GM23338 (cell line): ENCODE measurements at regions not wholly inside any gene's neighbourhood (a gene's known extent, or its start where the extent isn't known, plus 50 kb on each side); places are given as distances from the start of the nearest gene placed in this dataset.

Experiments
- CREB1 ChIP-seq: fragments of 250-450 bp; sonication (Bioruptor Pico); IDR thresholded peaks from 2 replicates; pipeline ENCODE4 v1.5.0; 2020; ENCODE audit warnings: low read depth, mild to moderate bottlenecking, moderate library complexity
- CTCF ChIP-seq, 2 experiments: fragments of 200-600 bp in 1 of 2; sonication (generic) in 1 of 2; conservative IDR thresholded peaks; 2 replicates each; pipeline versions ENCODE4 v1.5.1 to v1.6.1; 2016 to 2017; ENCODE audit warnings: antibody characterized with exemption in 2 of 2, low read depth in 2 of 2, mild to moderate bottlenecking in 2 of 2, moderate library complexity in 1 of 2
- EZH2 ChIP-seq: fragments of 200-600 bp; sonication (generic); IDR thresholded peaks from one replicate; pipeline ENCODE4 v1.8.0; 2017; ENCODE audit warnings: antibody characterized with exemption, mild to moderate bottlenecking, low read depth; ENCODE audit not compliant: unreplicated experiment
- JUNB ChIP-seq: IDR thresholded peaks from one replicate; pipeline ENCODE4 v1.6.1; 2016; ENCODE audit warnings: antibody characterized with exemption; ENCODE audit not compliant: unreplicated experiment
- NANOG ChIP-seq: IDR thresholded peaks from 2 replicates; pipeline ENCODE4 v1.6.1; 2016; ENCODE audit warnings: antibody characterized with exemption, borderline replicate concordance
- POLR2AphosphoS5 ChIP-seq: IDR thresholded peaks from 2 replicates; pipeline ENCODE4 v1.6.1; 2016; ENCODE audit warnings: antibody characterized with exemption, low read depth
- REST ChIP-seq: IDR thresholded peaks from one replicate; pipeline ENCODE4 v1.6.1; 2018; ENCODE audit warnings: antibody characterized with exemption; ENCODE audit not compliant: unreplicated experiment

DNA sequence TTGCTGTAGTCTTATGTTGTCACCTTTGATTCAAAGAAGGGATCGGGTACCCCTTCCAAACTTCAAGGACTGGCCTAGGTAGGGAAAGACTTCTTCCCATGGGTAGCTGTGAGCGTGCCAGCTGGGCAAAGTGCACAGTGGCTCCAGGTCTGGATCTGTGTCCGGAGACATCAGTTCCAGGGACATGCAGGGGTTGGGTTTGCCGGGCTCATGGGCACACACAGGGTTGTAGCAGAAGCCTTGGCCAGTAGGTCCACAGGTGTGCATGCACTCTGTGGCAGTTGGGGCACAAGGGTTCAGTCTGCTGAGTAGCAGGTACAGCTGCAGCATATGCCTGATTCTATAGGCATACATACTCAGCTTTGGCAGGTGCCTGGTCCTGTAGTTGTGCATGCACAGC, 111.2 kb downstream of the EFHB start:
- TF ChIP-seq JUNB (no peak), CTCF (conservative IDR thresholded peaks at IDR 0.05; ENCODE audit: low read depth in 2 of 2) (no peak), EZH2 (no peak), POLR2AphosphoS5 (no peak), REST (no peak), CREB1 (no peak), NANOG (no peak)
